ENCODE measurements at regions not wholly inside any gene's neighbourhood (a gene's known extent, or its start where the extent isn't known, plus 50 kb on each side); places are given as distances from the start of the nearest gene placed in this dataset.

DNA sequence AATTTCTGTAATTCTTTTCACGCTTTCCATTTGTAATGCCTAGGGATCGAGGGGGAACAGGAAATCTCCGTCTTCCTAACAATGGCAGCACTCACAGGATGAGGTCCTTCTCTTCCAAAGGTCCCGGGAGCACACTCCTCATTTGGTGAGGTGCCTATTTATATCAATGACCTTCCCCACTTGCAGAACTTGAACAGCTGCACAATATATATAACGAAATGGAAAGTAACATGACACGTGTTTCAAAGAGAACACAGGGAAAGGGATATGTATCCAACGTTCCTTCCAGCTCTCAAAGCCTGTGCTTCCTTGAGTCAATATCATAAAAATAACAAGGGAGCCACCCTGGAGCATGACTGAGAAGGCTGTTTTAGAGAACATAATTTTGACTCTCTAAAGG is 78.6 kb upstream of the RBM24 start:
- TF ChIP-seq, protein P1, sequence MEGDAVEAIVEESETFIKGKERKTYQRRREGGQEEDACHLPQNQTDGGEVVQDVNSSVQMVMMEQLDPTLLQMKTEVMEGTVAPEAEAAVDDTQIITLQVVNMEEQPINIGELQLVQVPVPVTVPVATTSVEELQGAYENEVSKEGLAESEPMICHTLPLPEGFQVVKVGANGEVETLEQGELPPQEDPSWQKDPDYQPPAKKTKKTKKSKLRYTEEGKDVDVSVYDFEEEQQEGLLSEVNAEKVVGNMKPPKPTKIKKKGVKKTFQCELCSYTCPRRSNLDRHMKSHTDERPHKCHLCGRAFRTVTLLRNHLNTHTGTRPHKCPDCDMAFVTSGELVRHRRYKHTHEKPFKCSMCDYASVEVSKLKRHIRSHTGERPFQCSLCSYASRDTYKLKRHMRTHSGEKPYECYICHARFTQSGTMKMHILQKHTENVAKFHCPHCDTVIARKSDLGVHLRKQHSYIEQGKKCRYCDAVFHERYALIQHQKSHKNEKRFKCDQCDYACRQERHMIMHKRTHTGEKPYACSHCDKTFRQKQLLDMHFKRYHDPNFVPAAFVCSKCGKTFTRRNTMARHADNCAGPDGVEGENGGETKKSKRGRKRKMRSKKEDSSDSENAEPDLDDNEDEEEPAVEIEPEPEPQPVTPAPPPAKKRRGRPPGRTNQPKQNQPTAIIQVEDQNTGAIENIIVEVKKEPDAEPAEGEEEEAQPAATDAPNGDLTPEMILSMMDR (optimal IDR thresholded peaks at IDR 0.05 in 1 of 3, IDR thresholded peaks at IDR 0.05 in 1 of 3, conservative IDR thresholded peaks at IDR 0.05 in 1 of 3; ENCODE audit: extremely low read depth in 1 of 3, insufficient read depth in 2 of 3, low read length in 3 of 3) = no peak
- no peak for TF ChIP-seq EZH2 (IDR thresholded peaks at IDR 0.05; ENCODE audit: low read length)
